AG10803 (cell line): ENCODE measurements at regions not wholly inside any gene's neighbourhood (a gene's known extent, or its start where the extent isn't known, plus 50 kb on each side); places are given as distances from the start of the nearest gene placed in this dataset.

Source experiments
- DNase-seq: peaks from one replicate; pipeline ENCODE4 v3.0.0; 2010; ENCODE audit warnings: low read depth
- H3K4me3 ChIP-seq: 2 replicates; pipeline ENCODE4 v1.5.1; 2011; ENCODE audit warnings: mild to moderate bottlenecking, low read length, control low read depth
- TF ChIP-seq, protein P1 (sequence below): conservative IDR thresholded peaks from 2 replicates; pipeline ENCODE4 v1.5.1; 2011; ENCODE audit warnings: mild to moderate bottlenecking, low read length, control low read depth, inconsistent platforms

- DNase-seq: no peak
- TF ChIP-seq, protein P1, sequence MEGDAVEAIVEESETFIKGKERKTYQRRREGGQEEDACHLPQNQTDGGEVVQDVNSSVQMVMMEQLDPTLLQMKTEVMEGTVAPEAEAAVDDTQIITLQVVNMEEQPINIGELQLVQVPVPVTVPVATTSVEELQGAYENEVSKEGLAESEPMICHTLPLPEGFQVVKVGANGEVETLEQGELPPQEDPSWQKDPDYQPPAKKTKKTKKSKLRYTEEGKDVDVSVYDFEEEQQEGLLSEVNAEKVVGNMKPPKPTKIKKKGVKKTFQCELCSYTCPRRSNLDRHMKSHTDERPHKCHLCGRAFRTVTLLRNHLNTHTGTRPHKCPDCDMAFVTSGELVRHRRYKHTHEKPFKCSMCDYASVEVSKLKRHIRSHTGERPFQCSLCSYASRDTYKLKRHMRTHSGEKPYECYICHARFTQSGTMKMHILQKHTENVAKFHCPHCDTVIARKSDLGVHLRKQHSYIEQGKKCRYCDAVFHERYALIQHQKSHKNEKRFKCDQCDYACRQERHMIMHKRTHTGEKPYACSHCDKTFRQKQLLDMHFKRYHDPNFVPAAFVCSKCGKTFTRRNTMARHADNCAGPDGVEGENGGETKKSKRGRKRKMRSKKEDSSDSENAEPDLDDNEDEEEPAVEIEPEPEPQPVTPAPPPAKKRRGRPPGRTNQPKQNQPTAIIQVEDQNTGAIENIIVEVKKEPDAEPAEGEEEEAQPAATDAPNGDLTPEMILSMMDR: no peak
- H3K4me3 ChIP-seq: no peak overlapping the region
These were observed 1574.4 kb downstream of the BRINP3 start for GRCh38 chr1:188903241-188903640.

DNA sequence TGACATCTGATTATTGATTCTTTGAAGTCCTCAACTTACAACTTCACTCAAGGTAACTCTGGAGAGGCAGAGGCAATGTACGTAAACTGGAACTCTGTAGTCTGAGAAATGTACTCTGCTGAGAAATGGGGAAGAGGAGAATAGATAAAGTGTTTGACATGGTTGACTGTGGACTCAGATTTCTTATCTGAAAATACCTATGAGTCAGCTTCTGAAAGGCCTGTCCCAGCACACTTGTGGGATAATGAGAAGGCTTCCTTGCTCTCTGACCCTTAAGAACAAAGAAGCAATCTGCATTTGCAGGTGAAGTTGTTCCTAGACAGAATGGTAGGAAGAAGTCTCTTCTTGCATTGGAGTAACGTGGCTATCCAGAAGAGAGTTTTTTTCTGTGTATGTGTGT is 1573.5 kb downstream of the BRINP3 start:
- DNase-seq: no peak
- no peak overlapping the region for H3K4me3 ChIP-seq
- TF ChIP-seq, protein P1: no peak

- H3K4me3 ChIP-seq: no peak overlapping the region
- TF ChIP-seq, protein P1: no peak
- DNase-seq: no peak
These were observed 1570.6 kb downstream of the BRINP3 start for GRCh38 chr1:188906921-188907641.

- TF ChIP-seq, protein P1: no peak
- no peak overlapping the region for H3K4me3 ChIP-seq
- no peak for DNase-seq
These were observed 1547.3 kb downstream of the BRINP3 start for GRCh38 chr1:188930382-188930781.

- no peak overlapping the region for H3K4me3 ChIP-seq
- no peak for DNase-seq
- TF ChIP-seq, protein P1: no peak
These were observed 1546.2 kb downstream of the BRINP3 start for GRCh38 chr1:188931506-188931905.

DNA sequence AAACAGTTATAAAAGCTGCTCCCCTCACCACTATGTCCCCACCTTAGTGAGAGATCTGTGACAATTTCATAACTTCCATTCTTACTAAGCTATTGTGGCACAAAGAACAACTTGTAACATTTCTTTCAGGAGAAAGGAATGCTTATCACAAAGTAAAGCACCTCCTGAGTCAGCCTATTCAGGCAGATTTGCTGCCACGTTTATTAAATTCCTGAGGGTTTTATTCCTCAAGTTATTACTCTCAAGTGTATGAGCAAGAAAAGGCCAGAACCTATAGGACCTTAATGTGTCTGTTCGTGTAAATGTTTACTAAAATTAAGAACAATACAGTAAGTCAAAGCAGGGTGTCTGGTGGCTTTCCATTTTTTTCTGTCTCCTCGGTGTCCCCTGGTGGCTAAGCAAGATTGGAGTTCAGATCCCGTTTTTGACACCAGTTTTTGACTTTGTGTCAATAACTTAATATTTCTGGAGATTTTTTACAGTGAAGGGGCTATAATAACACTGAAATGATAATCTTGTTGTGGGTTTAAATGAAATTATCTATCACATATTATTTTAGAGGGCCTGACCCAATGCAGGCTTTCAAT is 1539.6 kb downstream of the BRINP3 start:
- DNase-seq: no peak
- TF ChIP-seq, protein P1: no peak
- H3K4me3 ChIP-seq: no peak overlapping the region

- TF ChIP-seq, protein P1: no peak
- DNase-seq: no peak
These were observed 1535.7 kb downstream of the BRINP3 start for GRCh38 chr1:188941986-188942385.

More at GRCh38 chr1:188941986-188942385, 1535.7 kb downstream of the BRINP3 start:
- H3K4me3 ChIP-seq: no peak overlapping the region
